A673 (cell line): ENCODE measurements at regions not wholly inside any gene's neighbourhood (a gene's known extent, or its start where the extent isn't known, plus 50 kb on each side); places are given as distances from the start of the nearest gene placed in this dataset.

Experiments
- BruUV-seq: library from RNA; stranded (reverse); fragments of 400-500 nt; replicated peaks from 2 replicates; lab custom pipeline; 2021; lab: Mats Ljungman, UMichigan
- CTCF ChIA-PET: fragments of 300-600 bp; sonication (Branson Sonifier 250); formaldehyde crosslinking; loops from one replicate; lab custom pipeline; 2022; ENCODE audit warnings: antibody characterized with exemption; lab: Charles Lee
- POLR2A ChIA-PET: fragments of 300-600 bp; sonication (Branson Sonifier 250); formaldehyde crosslinking; loops from one replicate; lab custom pipeline; 2022; ENCODE audit warnings: antibody characterized with exemption; ENCODE audit not compliant: low non-redundant PET; lab: Charles Lee
- DNase-seq: peaks from one replicate; pipeline ENCODE4 v3.0.0-alpha.2; 2015; ENCODE audit warnings: low spot score
- H3K27ac ChIP-seq: fragments of 200-600 bp; sonication (generic); 2 replicates; pipeline ENCODE4 v1.5.1; 2016; ENCODE audit warnings: mixed run types, low read depth, mild to moderate bottlenecking, mixed read lengths, antibody characterized with exemption, low read length; ENCODE audit not compliant: poor library complexity, severe bottlenecking
- H3K27me3 ChIP-seq: fragments of 200-600 bp; sonication (generic); replicated peaks from 2 replicates; pipeline ENCODE4 v1.6.1; 2017; ENCODE audit warnings: mixed run types, low read depth, mild to moderate bottlenecking, mixed read lengths, antibody characterized with exemption, low read length; ENCODE audit not compliant: insufficient read depth, poor library complexity
- H3K36me3 ChIP-seq: fragments of 200-600 bp; sonication (generic); 2 replicates; pipeline ENCODE4 v1.6.1; 2016; ENCODE audit warnings: mixed run types, mild to moderate bottlenecking, mixed read lengths, antibody characterized with exemption, low read length; ENCODE audit not compliant: insufficient read depth, poor library complexity, severe bottlenecking
- H3K4me1 ChIP-seq: fragments of 200-600 bp; sonication (generic); 2 replicates; pipeline ENCODE4 v1.6.1; 2017; ENCODE audit warnings: mixed run types, mild to moderate bottlenecking, mixed read lengths, antibody characterized with exemption, low read length; ENCODE audit not compliant: insufficient read depth, poor library complexity, severe bottlenecking
- H3K4me3 ChIP-seq: fragments of 200-600 bp; sonication (generic); 2 replicates; pipeline ENCODE4 v1.5.1; 2016; ENCODE audit warnings: low read depth, mixed run types, mild to moderate bottlenecking, mixed read lengths, low read length; ENCODE audit not compliant: poor library complexity, severe bottlenecking
- H3K9me3 ChIP-seq: fragments of 200-600 bp; sonication (generic); 2 replicates; pipeline ENCODE4 v1.6.1; 2016; ENCODE audit warnings: mixed run types, low read depth, mild to moderate bottlenecking, mixed read lengths, antibody characterized with exemption, low read length; ENCODE audit not compliant: poor library complexity, severe bottlenecking
- EZH2 ChIP-seq: fragments of 200-600 bp; sonication (generic); IDR thresholded peaks from 2 replicates; pipeline ENCODE4 v1.6.1; 2017; ENCODE audit warnings: borderline replicate concordance, low read depth, mild to moderate bottlenecking, mixed read lengths, antibody characterized with exemption, low read length; ENCODE audit not compliant: poor library complexity, severe bottlenecking
- intact Hi-C: fragments of 100-400 bp; cut with micrococcal nuclease; formaldehyde crosslinking; loops from one replicate; pipeline ENCODE4 v1.10.0; 2022; ENCODE audit not compliant: unreplicated experiment
- TF ChIP-seq, protein P1 (sequence below): fragments of 300-800, 200-600 bp; sonication (generic); conservative IDR thresholded peaks from 2 replicates; pipeline ENCODE4 v1.5.1; 2017; ENCODE audit warnings: low read depth, mild to moderate bottlenecking, antibody characterized with exemption, low read length, moderate library complexity, mixed read lengths

- intact Hi-C loops = no loop called here
- Histone ChIP-seq H3K27me3 (no peaks in the 10 kb centered on the region), H3K4me1 (no peaks in the 10 kb centered on the region), H3K36me3 (no peaks in the 10 kb centered on the region), H3K4me3 (no peak overlapping the region), H3K27ac (no peak overlapping the region), H3K9me3 (no peaks in the 10 kb centered on the region)
- DNase-seq = no peak
- TF ChIP-seq, protein P1, sequence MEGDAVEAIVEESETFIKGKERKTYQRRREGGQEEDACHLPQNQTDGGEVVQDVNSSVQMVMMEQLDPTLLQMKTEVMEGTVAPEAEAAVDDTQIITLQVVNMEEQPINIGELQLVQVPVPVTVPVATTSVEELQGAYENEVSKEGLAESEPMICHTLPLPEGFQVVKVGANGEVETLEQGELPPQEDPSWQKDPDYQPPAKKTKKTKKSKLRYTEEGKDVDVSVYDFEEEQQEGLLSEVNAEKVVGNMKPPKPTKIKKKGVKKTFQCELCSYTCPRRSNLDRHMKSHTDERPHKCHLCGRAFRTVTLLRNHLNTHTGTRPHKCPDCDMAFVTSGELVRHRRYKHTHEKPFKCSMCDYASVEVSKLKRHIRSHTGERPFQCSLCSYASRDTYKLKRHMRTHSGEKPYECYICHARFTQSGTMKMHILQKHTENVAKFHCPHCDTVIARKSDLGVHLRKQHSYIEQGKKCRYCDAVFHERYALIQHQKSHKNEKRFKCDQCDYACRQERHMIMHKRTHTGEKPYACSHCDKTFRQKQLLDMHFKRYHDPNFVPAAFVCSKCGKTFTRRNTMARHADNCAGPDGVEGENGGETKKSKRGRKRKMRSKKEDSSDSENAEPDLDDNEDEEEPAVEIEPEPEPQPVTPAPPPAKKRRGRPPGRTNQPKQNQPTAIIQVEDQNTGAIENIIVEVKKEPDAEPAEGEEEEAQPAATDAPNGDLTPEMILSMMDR = no peak
- TF ChIP-seq EZH2 = no peak
- ChIA-PET CTCF (no interaction called here), POLR2A (no interaction called here)
- BruUV-seq = no TSS peak
These were observed 109.2 kb upstream of the AP1S2 start for GRCh38 chrX:15963858-15964257.

- Histone ChIP-seq H3K4me1 (peaks cover 12% of the 10 kb centered on the region), H3K27me3 (no peaks in the 10 kb centered on the region), H3K9me3 (no peaks in the 10 kb centered on the region), H3K4me3 (no peak overlapping the region), H3K27ac (no peak overlapping the region), H3K36me3 (no peaks in the 10 kb centered on the region)
- CTCF ChIA-PET = no interaction called here
- POLR2A ChIA-PET = no interaction called here
- BruUV-seq = no TSS peak
- no peak for TF ChIP-seq EZH2
- TF ChIP-seq, protein P1 = no peak
- intact Hi-C loops = no loop called here
- no peak for DNase-seq
These were observed 105.6 kb upstream of the AP1S2 start for GRCh38 chrX:15960237-15960636.

DNA sequence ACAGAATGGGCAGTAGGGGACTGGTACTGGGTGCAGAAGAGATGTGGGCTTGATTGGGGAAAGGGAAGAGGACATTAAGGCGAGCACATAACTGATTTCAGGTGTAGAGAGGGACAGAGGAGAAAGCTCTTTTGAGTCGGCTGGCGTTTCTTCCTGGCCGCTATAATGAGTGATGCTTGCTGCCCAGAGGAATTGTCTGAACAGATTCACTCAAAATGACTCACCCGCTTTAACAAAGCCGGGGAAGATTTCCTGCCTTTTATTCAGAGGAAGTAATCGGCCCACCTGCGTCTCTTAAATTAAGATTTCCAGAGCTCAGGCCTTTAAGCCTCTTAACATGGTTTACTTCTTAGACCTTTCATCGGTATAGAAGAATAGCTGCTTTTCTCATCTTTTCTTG lies 102.1 kb upstream of the AP1S2 start:
- no peak overlapping the region for H3K27ac ChIP-seq
- ChIA-PET CTCF (no interaction called here), POLR2A (interaction anchor here (0.5 kb wide), 1 partner anchor 24 kb away, joined by 7 read pairs; no protein-coding TSS in a partner anchor)
- intact Hi-C loops = no loop called here
- H3K36me3 ChIP-seq = no peaks in the 10 kb centered on the region
- H3K4me1 ChIP-seq = peaks cover 12% of the 10 kb centered on the region
- H3K9me3 ChIP-seq = no peaks in the 10 kb centered on the region
- DNase-seq = peak; percentile 78
- BruUV-seq = no TSS peak
- H3K27me3 ChIP-seq = no peaks in the 10 kb centered on the region
- no peak overlapping the region for H3K4me3 ChIP-seq
- TF ChIP-seq EZH2 = no peak
- TF ChIP-seq, protein P1 = no peak
